ENCODE measurements at regions not wholly inside any gene's neighbourhood (a gene's known extent, or its start where the extent isn't known, plus 50 kb on each side); places are given as distances from the start of the nearest gene placed in this dataset.

DNA sequence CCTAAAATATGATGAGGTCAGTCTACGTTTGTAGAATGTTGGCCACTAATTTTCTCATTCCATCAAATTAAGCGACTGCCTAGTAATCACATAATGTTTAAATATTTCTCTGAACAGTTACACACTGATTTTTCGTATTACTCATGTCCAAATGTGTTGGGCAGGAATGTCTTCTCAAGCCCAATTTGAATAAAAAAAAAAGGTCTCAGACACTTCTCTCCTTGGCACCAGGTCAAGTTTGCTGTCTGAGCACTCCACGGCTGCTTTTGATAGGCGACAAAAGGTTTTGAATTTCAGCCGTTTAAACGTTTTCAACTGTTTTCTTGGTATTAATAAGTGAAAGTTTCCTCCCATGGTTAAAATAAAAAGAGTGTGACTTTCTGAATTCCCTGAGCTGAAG, 542.1 kb downstream of the IRX1 start:
- no peak for DNase-seq

- no peak for DNase-seq
Observed at GRCh38 chr5:4142842-4143241, 547.2 kb downstream of the IRX1 start.

- no peak for DNase-seq
Observed at GRCh38 chr5:4144411-4145007, 548.9 kb downstream of the IRX1 start.

- DNase-seq, result no peak
Observed at GRCh38 chr5:4145511-4145910, 549.9 kb downstream of the IRX1 start.

DNA sequence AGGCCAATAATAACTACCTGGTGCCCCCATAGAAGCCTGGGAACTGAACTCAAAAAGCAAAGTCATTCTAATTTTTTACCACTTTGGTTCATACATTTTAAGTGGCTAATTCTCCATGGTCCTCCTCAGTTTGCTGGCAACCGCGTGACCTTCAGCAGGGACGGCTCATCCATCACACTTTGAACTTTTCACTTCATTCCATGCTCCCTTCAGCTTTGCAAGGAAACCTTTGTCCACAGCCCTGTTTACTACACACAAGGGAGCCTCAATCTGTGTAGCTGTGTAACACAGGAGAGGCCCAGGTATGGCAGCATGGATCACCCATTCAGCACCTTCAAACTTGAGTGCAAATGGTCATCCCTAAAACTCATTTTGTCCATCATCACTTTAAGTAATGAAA, 552.4 kb downstream of the IRX1 start:
- DNase-seq, result no peak

DNA sequence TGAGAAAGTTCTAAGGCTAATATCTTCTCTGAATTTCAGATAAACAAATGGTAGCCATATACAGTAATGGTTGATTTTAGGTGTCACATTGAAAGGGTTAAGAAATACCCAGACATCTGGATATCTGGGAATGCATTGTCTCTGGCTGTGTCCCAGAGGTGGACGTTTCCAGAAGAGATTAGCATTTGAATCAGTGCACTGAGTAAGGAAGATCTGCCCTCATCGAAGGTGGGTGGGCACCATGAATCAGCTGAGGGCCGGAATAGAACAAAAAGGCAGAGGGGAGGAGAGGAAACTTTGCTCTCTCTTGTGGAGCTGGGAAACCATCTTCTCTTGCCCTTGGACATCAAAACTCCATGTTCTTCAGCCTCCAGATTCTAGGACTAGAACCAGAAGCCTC, 554.4 kb downstream of the IRX1 start:
- DNase-seq, result no peak

DNA sequence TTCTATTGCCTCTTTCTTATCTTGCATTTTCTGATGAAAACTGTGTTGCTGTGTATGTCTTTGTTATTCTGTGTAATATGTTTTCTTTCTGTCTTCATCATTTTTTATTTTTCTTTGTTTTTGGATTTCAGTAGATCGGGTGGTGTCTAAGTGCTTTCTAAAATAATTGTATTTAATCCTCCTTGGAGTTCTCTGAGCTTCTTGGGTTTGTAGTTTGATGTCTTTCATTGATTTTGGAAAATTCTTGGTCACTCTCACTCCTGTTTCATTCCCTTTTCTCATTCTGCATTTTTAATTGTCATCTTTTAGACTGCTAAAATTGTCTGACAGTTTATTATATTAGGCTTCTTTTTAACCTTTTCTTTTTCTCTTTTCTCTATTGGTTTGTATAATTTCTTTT, 560.5 kb downstream of the IRX1 start:
- no peak for DNase-seq

DNA sequence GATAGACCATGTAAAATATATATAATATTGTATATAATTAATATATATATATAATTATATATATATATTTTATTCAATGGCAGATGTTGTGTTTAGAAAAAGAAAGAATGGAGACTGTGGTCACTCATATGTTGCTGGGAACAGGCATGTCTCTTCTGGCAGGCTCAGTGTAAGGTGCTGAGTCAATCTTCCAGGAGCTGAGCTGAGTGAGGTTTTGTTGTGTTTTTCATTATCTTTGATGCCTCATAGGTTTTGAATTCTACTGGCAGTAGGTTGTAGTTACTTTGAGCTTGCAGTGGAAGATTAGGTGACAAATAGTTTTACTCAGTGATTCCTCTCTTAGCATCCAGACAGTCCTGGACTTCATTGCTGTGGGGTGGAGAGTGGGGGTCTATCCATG, 561.3 kb downstream of the IRX1 start:
- DNase-seq, result no peak

DNA sequence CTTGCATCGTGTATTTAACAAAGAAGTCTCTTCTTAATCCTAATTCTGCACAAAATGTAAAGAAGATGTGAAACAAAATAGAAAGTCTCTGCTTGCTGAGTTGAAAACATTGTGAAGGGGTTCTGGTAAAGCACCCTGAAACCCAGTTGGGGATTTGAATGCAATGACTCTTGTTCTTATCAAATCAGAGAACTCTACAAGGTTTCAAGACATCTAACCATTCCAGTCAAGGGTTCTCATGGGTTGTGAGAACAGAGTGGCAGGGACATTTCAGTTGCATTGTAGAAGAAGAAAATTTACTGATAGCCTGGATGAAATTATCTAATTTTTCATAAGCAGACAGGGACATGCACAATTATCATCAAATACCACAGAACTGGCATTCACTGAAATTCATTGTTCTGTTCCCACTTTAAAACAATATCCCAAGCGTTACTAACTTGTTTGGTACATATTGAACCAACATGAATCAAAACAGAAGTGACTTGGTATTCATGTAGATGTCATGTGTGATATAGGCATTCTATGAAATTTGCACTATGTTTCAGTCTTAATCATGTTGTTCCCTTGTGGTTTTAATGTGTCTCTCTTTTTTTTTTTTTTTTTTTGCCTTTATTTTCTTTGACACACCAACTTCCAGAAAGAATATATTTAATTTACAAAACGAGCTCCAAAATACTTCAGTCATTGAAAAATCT, 563.3 kb downstream of the IRX1 start:
- DNase-seq, result no peak

DNA sequence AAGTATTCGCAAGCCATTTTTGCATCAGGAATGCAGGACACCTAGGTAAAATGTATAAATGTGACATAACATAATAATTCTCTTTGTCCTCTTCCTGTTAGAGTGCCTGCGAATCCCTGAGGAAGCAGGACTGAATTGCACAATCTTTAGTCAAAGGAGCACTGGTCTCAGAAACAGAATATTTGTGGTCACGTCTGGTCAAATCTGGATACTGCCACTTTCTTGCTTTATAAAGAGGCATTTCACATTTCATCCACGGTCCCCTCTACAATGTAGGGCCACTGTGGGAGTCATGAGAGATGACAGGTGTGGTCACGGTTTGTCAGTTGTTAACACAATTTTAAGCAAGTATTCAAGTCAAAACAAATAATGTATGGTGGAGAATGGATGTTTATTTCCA, 564.0 kb downstream of the IRX1 start:
- DNase-seq, result no peak

- DNase-seq, result no peak
Observed at GRCh38 chr5:4164167-4164566, 568.5 kb downstream of the IRX1 start.

GRCh38 chr5:4180703-4181102, 585.1 kb downstream of the IRX1 start:
- no peak for DNase-seq

GRCh38 chr5:4182144-4182543, 586.5 kb downstream of the IRX1 start:
- no peak for DNase-seq

DNA sequence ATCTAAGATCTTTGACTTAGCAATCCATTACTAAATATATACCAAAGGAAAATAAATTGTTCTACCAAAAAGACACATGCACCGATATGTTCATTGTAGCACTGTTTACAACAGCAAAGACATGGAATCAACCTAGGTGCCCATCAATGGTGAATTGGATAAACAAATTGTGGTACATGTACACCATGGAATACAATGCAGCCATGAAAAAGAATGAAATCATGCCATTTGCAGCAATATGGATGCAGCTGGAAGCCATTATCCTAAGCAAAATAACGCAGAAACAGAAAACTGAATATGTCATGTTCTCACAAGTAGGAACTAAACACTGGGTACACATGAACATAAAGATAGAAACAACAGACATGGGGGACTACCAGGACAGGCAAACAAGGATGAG, 589.5 kb downstream of the IRX1 start:
- no peak for DNase-seq

GRCh38 chr5:4188704-4189103, 593.1 kb downstream of the IRX1 start:
- no peak for DNase-seq

GRCh38 chr5:4189317-4189716, 593.7 kb downstream of the IRX1 start:
- DNase-seq, result peak; percentile 12

DNA sequence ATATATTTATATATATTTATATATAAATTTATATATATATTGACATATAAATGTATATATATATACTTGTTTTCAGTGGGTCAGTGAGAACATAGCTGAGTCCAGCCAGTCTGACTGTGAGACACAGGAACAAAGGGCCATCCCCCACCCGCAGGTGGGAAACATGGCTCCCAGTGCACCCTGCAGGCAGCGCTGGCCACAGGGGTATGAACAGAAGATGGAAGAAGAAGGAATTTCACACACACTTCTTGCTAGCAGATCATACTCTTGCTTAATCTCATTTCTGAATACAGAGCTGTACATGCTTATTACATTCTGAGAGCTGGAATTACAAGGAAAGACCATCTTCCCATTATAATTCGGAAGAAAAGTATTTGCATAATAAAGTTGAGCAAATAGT, 595.4 kb downstream of the IRX1 start:
- no peak for DNase-seq

- DNase-seq, result no peak
Observed at GRCh38 chr5:4191703-4192102, 596.1 kb downstream of the IRX1 start.

DNA sequence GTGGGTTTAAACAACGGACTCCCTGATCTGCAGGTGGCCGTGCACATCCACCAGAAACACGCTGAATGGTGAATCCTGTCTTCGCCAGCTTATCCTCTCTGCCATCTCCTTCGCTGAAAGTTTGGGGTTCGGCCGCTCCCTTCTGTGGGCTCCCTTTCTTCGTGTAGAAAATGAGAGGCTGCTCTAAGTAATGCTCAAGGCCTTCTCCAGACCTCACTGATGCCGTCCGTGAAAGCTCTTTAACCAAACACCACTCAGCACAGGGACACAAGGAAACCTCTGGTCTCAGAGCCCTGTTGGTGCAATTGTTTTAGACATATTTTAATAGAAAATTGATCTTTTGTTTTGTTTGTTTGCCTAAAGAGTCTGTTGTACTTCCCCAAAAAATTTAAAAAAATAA, 596.5 kb downstream of the IRX1 start:
- DNase-seq, result no peak

- DNase-seq, result no peak
Observed at GRCh38 chr5:4196744-4197143, 601.1 kb downstream of the IRX1 start.

GRCh38 chr5:4197151-4197550, 601.5 kb downstream of the IRX1 start:
- DNase-seq, result no peak

DNA sequence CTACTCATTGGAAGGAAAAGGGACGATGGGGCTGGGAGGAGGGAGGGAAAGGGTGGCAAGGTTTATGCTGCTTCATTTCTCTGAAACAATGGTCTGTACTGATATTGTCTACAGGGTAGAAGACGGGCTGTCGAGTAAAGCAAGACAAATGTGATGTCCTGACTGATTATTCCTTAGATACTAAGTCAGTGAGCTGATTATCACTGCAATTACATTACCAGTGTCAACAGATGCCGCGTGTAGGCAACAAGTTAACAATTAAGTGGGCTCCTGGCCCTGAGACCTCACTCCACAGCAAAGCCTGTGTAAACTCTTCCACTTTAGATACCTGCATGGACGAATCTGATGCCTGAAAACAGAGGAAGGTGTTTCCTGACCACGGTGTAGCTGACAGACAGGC, 602.8 kb downstream of the IRX1 start:
- DNase-seq, result no peak

DNA sequence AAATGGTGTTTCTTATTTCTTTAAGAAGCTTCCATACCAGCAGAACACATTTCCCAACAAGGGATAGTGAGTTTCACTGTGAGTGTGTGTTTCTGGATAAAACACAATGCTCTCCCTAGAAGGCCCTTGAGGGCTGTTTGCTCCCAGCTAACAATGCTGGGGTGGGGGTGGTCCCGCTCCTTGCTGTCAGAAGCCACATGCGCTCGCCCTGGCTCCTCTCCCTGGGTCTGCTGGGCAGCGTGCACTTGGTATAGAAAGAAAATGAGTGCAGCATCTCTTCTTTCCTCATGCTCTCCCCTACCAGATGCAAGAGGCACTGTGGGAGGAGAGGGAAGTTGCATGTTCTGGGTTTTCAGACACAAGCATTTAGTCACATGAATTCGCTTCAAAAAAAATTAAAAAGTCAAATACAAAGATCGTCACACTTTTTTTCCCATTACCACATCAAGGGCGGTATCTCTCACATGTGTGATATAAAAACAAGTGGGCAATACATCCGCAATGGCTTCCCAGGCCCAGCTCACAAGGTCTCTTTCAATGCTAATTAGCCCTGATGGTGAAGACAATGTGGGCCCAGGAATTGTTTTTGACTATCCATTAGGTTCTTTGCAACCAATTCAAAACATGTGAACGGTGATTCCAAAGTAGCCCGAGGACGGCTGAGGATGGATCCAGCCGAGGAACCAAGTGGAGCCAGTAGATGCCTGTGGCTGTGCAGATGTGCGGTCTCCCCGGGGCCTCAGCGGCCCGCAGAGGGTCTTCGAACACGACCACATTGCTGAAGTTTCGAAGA, 603.6 kb downstream of the IRX1 start:
- no peak for DNase-seq

DNA sequence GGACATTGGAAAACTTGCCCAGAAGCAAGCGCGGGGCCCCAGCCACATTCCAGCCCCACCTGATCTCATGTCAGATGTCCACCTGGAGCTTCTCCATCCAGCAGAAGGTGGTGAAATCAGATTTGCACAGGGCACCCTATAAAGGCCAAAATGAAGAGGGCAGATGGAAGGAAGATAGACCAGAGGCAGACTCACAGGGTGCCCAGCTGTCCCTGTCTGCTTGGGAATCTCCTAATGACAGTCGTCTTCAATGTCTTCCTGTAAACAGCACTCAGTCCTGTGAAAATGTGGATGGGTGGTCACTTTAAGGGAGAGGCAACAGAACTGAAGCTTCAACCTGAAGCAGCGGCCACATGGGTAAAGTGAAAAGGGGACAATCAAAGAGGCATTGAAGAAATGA, 607.5 kb downstream of the IRX1 start:
- no peak for DNase-seq
